ENCODE measurements at regions not wholly inside any gene's neighbourhood (a gene's known extent, or its start where the extent isn't known, plus 50 kb on each side); places are given as distances from the start of the nearest gene placed in this dataset.

GRCh38 chr6:104614394-104614793 lies 245.3 kb downstream of the HACE1 start:
- no peak for DNase-seq

GRCh38 chr6:104613416-104614001 lies 246.2 kb downstream of the HACE1 start:
- no peak for DNase-seq

GRCh38 chr6:104612541-104612940 lies 247.2 kb downstream of the HACE1 start:
- no peak for DNase-seq

GRCh38 chr6:104608101-104608500 lies 251.6 kb downstream of the HACE1 start:
- DNase-seq, result no peak

- no peak for DNase-seq
Observed at GRCh38 chr6:104607501-104607900, 252.2 kb downstream of the HACE1 start.

GRCh38 chr6:104606361-104606760 lies 253.4 kb downstream of the HACE1 start:
- no peak for DNase-seq

GRCh38 chr6:104604685-104605084 lies 255.0 kb downstream of the HACE1 start:
- DNase-seq, result no peak

- no peak for DNase-seq
Observed at GRCh38 chr6:104603108-104603745, 256.5 kb downstream of the HACE1 start.

- no peak for DNase-seq
Observed at GRCh38 chr6:104601721-104602120, 258.0 kb downstream of the HACE1 start.

GRCh38 chr6:104601131-104601651 lies 258.5 kb downstream of the HACE1 start:
- no peak for DNase-seq

GRCh38 chr6:104600639-104600931 lies 259.1 kb downstream of the HACE1 start:
- no peak for DNase-seq

- DNase-seq, result no peak
Observed at GRCh38 chr6:104599821-104600638, 259.7 kb downstream of the HACE1 start.

GRCh38 chr6:104597541-104598050 lies 262.1 kb downstream of the HACE1 start:
- DNase-seq, result no peak

- DNase-seq, result no peak
Observed at GRCh38 chr6:104596091-104596490, 263.6 kb downstream of the HACE1 start.

GRCh38 chr6:104595311-104595820 lies 264.4 kb downstream of the HACE1 start:
- no peak for DNase-seq

- no peak for DNase-seq
Observed at GRCh38 chr6:104591573-104592334, 268.0 kb downstream of the HACE1 start.

- no peak for DNase-seq
Observed at GRCh38 chr6:104589940-104590339, 269.8 kb downstream of the HACE1 start.

- DNase-seq, result no peak
Observed at GRCh38 chr6:104585646-104586045, 274.1 kb downstream of the HACE1 start.

GRCh38 chr6:104580452-104580851 lies 279.3 kb downstream of the HACE1 start:
- DNase-seq, result no peak

- DNase-seq, result no peak
Observed at GRCh38 chr6:104579310-104579863, 280.3 kb downstream of the HACE1 start.

- DNase-seq, result no peak
Observed at GRCh38 chr6:104575536-104575935, 284.2 kb downstream of the HACE1 start.

GRCh38 chr6:104574135-104574750 lies 285.5 kb downstream of the HACE1 start:
- DNase-seq, result no peak

Measured in CD4-positive, alpha-beta T cell treated with Interleukin-4 for 4 hours (primary cell).